GM23248 (cell line): ENCODE measurements at regions not wholly inside any gene's neighbourhood (a gene's known extent, or its start where the extent isn't known, plus 50 kb on each side); places are given as distances from the start of the nearest gene placed in this dataset.

Experiments used
- DNase-seq: peaks from one replicate; pipeline ENCODE4 v3.0.0-alpha.2; 2015
- H2AFZ ChIP-seq: fragments of 200-600 bp; sonication (generic); 2 replicates; pipeline ENCODE4 v1.6.1; 2016; ENCODE audit warnings: antibody characterized with exemption
- H3F3A ChIP-seq: fragments of 200-600 bp; sonication (generic); 2 replicates; pipeline ENCODE4 v1.6.1; 2016; ENCODE audit warnings: mild to moderate bottlenecking, antibody characterized with exemption, mixed run types; ENCODE audit not compliant: insufficient read depth
- H3K27ac ChIP-seq: fragments of 200-600 bp; sonication (generic); 2 replicates; pipeline ENCODE4 v1.5.1; 2016; ENCODE audit warnings: mild to moderate bottlenecking
- H3K27me3 ChIP-seq: fragments of 200-600 bp; sonication (generic); replicated peaks from 2 replicates; pipeline ENCODE4 v1.6.1; 2016; ENCODE audit warnings: mild to moderate bottlenecking; ENCODE audit not compliant: insufficient read depth
- H3K36me3 ChIP-seq: fragments of 200-600 bp; sonication (generic); 2 replicates; pipeline ENCODE4 v1.6.1; 2016; ENCODE audit warnings: low read depth, mild to moderate bottlenecking
- H3K4me1 ChIP-seq: fragments of 200-600 bp; sonication (generic); 2 replicates; pipeline ENCODE4 v1.6.1; 2016; ENCODE audit warnings: mild to moderate bottlenecking; ENCODE audit not compliant: insufficient read depth
- H3K4me2 ChIP-seq: fragments of 200-600 bp; sonication (generic); one replicate; pipeline ENCODE4 v1.6.1; 2016; ENCODE audit warnings: mild to moderate bottlenecking; ENCODE audit not compliant: unreplicated experiment
- H3K4me3 ChIP-seq: fragments of 200-600 bp; sonication (generic); 2 replicates; pipeline ENCODE4 v1.5.1; 2016; ENCODE audit warnings: mild to moderate bottlenecking
- H3K79me2 ChIP-seq: fragments of 200-600 bp; sonication (generic); 2 replicates; pipeline ENCODE4 v1.6.1; 2016; ENCODE audit warnings: mild to moderate bottlenecking; ENCODE audit not compliant: insufficient read depth
- H3K9ac ChIP-seq: fragments of 200-600 bp; sonication (generic); 2 replicates; pipeline ENCODE4 v1.6.1; 2016; ENCODE audit warnings: mild to moderate bottlenecking
- H3K9me2 ChIP-seq: fragments of 200-600 bp; sonication (generic); 2 replicates; pipeline ENCODE4 v1.6.1; 2016; ENCODE audit warnings: mixed run types, mild to moderate bottlenecking, moderate library complexity; ENCODE audit not compliant: insufficient read depth
- H3K9me3 ChIP-seq: fragments of 200-600 bp; sonication (generic); one replicate; pipeline ENCODE4 v1.6.1; 2017; ENCODE audit warnings: low read depth
- H4K20me1 ChIP-seq: fragments of 200-600 bp; sonication (generic); 2 replicates; pipeline ENCODE4 v1.6.0; 2016; ENCODE audit not compliant: insufficient read depth
- EZH2 ChIP-seq: fragments of 200-600 bp; sonication (generic); IDR thresholded peaks from 2 replicates; pipeline ENCODE4 v1.6.1; 2018; ENCODE audit warnings: antibody characterized with exemption, mild to moderate bottlenecking; ENCODE audit not compliant: insufficient read depth, poor library complexity, severe bottlenecking
- EZH2phosphoT487 ChIP-seq: fragments of 200-600 bp; sonication (generic); IDR thresholded peaks from 2 replicates; pipeline ENCODE4 v1.6.1; 2018; ENCODE audit warnings: antibody characterized with exemption, moderate library complexity, mild to moderate bottlenecking, low read depth; ENCODE audit not compliant: insufficient read depth
- WGBS, 2 experiments: methylation state at CpG; one replicate each; pipeline ENCODE4 v1.1.6; 2015 to 2017; ENCODE audit warnings: low lambda C conversion rate in 2 of 2, low coverage in 1 of 2; ENCODE audit errors: missing lambda C conversion rate in 2 of 2; 5-methylcytosine and 5-hydroxymethylcytosine counted together
- in situ Hi-C: fragments of 300-500 bp; cut with MboI; formaldehyde crosslinking; loops from 2 replicates; pipeline ENCODE4 v1.15.0; 2020

DNA sequence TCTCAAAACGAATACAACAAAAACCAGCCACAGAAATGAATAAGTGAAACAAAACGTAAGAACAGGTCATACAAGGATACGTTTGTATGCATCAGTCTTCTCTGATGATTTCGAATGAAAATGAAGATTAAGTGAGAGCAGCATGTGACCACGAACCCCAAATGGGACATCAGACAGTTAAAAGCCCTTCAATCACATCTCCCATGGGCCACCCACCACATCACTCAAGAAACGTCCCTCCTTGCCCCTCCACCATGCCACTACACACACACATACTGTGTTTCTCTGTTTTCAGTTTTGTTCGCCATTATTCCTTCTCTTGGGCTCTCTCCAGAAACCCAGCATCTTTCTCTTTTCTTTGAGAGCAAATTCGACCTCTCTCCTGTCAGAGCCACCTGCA lies 355.6 kb upstream of the KAZN start:
- no peak overlapping the region for H3K4me2 ChIP-seq
- WGBS, 2 experiments: 52 to 53% methylated on average over 8 of the region's 8 CpGs
- H3K27me3 ChIP-seq: peaks cover 13% of the 10 kb centered on the region
- no peak for DNase-seq
- no peak overlapping the region for H3K27ac ChIP-seq
- H4K20me1 ChIP-seq: no peaks in the 10 kb centered on the region
- H3K9me2 ChIP-seq: no peaks in the 10 kb centered on the region
- H3K79me2 ChIP-seq: no peaks in the 10 kb centered on the region
- in situ Hi-C loops: no loop called here
- no peak overlapping the region for H3K9ac ChIP-seq
- H2AFZ ChIP-seq: no peak overlapping the region
- no peaks in the 10 kb centered on the region for H3K4me1 ChIP-seq
- no peaks in the 10 kb centered on the region for H3K36me3 ChIP-seq
- no peak for TF ChIP-seq EZH2
- H3K9me3 ChIP-seq: no peaks in the 10 kb centered on the region
- H3F3A ChIP-seq: no peaks in the 10 kb centered on the region
- no peak overlapping the region for H3K4me3 ChIP-seq

DNA sequence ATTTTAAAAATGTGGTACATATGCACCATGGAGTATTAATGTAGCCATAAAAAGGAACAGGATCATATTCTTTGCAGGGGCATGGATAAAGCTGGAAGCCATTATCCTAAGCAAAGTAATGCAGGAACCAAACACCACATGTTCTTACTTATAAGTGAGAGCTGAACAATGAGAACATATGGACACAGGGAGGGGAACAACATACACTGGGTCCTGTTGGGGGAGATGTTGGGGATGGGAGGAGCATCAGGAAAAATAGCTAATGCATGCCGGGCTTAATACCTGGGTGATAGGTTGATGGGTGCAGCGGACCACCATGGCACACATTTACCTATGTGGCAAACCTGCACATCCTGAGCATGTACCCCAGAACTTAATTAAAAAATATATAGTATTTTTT lies 352.5 kb upstream of the KAZN start:
- 47 to 63% methylated on average over 2 of the region's 2 CpGs for WGBS, 2 experiments
- H2AFZ ChIP-seq: no peak overlapping the region
- H3K4me3 ChIP-seq: no peak overlapping the region
- H3K36me3 ChIP-seq: no peaks in the 10 kb centered on the region
- no peaks in the 10 kb centered on the region for H3F3A ChIP-seq
- no peaks in the 10 kb centered on the region for H3K79me2 ChIP-seq
- H3K27ac ChIP-seq: no peak overlapping the region
- TF ChIP-seq EZH2phosphoT487 (no peak), EZH2 (no peak)
- H3K9me3 ChIP-seq: no peaks in the 10 kb centered on the region
- H3K27me3 ChIP-seq: peaks cover 9% of the 10 kb centered on the region
- DNase-seq: no peak
- no peaks in the 10 kb centered on the region for H4K20me1 ChIP-seq
- H3K4me1 ChIP-seq: no peaks in the 10 kb centered on the region
- H3K9ac ChIP-seq: no peak overlapping the region
- H3K9me2 ChIP-seq: no peaks in the 10 kb centered on the region
- in situ Hi-C loops: no loop called here
- no peak overlapping the region for H3K4me2 ChIP-seq

DNA sequence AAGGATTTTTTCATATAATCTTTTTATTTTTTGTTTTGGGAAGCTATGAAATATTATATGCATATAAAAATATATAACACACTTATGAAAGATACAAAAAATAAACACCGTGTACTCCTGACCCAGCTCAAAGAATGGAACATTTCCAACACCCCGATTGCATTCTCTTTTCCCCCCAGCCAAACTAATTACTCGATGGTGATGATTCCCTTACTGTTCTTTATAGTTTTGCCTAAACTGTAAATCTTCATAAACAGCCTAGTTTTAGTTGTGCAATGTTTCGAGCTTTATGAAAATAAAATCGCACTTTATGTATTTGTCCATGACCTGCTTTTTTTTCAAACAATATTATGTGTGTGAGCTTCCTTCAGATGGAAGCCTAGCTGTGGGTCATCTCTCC lies 352.0 kb upstream of the KAZN start:
- H4K20me1 ChIP-seq: no peaks in the 10 kb centered on the region
- H3K79me2 ChIP-seq: no peaks in the 10 kb centered on the region
- no peaks in the 10 kb centered on the region for H3K4me1 ChIP-seq
- no peak overlapping the region for H3K4me2 ChIP-seq
- H3K9me2 ChIP-seq: no peaks in the 10 kb centered on the region
- DNase-seq: no peak
- H3K9ac ChIP-seq: no peak overlapping the region
- no peak overlapping the region for H2AFZ ChIP-seq
- H3F3A ChIP-seq: no peaks in the 10 kb centered on the region
- in situ Hi-C loops: no loop called here
- WGBS, 2 experiments: 4% methylated on average over 5 of the region's 5 CpGs
- H3K36me3 ChIP-seq: no peaks in the 10 kb centered on the region
- no peak overlapping the region for H3K27ac ChIP-seq
- peaks cover 7% of the 10 kb centered on the region for H3K27me3 ChIP-seq
- H3K9me3 ChIP-seq: no peaks in the 10 kb centered on the region
- TF ChIP-seq EZH2: no peak
- no peak for TF ChIP-seq EZH2phosphoT487
- no peak overlapping the region for H3K4me3 ChIP-seq

DNA sequence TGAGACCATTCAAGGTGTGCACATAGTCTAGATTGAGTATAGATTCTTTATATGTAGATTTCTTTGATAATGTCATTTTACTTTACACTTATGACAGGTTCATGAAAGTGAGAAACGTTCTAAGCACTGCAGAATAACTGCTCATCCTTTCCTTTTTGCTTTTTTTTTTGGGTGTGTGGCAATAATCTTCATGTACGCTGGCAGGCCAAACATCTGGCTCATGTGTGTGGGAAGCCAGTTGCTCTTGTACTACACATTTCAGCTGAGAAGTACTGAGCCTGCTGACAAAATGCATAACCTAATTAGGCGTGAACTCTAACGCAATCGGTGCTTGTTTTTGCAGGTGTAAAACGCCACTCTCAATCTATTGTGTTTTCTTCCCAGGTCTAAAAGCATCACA lies 350.8 kb upstream of the KAZN start:
- Histone ChIP-seq H3K79me2 (no peaks in the 10 kb centered on the region), H3K27ac (no peak overlapping the region), H3K9me3 (no peaks in the 10 kb centered on the region), H3K4me3 (no peak overlapping the region), H3K9me2 (no peaks in the 10 kb centered on the region), H2AFZ (no peak overlapping the region), H3K4me1 (no peaks in the 10 kb centered on the region), H4K20me1 (no peaks in the 10 kb centered on the region), H3K9ac (no peak overlapping the region), H3K27me3 (no peaks in the 10 kb centered on the region; the same call in 1 of the 2 replicates), H3F3A (no peaks in the 10 kb centered on the region), H3K4me2 (no peak overlapping the region), H3K36me3 (no peaks in the 10 kb centered on the region)
- in situ Hi-C loops: no loop called here
- peak; percentile 4 for DNase-seq
- no peak for TF ChIP-seq EZH2phosphoT487
- no peak for TF ChIP-seq EZH2
- 10 to 12% methylated on average over 6 of the region's 6 CpGs for WGBS, 2 experiments

DNA sequence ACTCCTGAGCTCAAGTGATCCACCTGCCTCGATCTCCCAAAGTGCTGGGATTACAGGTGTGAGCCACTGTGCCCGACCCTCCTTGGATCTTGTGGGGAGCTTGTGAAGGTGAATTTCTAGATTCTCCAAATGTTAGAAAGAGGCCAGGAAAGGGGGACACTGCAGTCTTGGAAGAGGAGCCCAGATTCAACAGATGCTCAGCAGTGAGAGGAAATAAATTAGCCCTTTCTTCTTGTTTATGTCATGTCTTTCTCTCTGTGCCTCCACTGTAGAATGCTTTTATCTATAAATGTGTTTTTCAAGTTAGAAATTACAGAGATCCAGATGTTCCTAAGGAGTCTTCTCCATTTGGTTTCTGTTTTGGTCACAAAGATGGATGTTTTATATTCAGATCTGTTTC lies 346.6 kb upstream of the KAZN start:
- Histone ChIP-seq H3K9ac (no peak overlapping the region), H3F3A (no peaks in the 10 kb centered on the region), H3K9me2 (no peaks in the 10 kb centered on the region), H3K4me1 (no peaks in the 10 kb centered on the region), H3K27me3 (peaks cover 7% of the 10 kb centered on the region; the same call in 1 of the 2 replicates), H3K4me2 (no peak overlapping the region), H3K79me2 (no peaks in the 10 kb centered on the region), H3K9me3 (no peaks in the 10 kb centered on the region), H4K20me1 (no peaks in the 10 kb centered on the region), H3K4me3 (no peak overlapping the region), H3K27ac (no peak overlapping the region), H2AFZ (no peak overlapping the region), H3K36me3 (no peaks in the 10 kb centered on the region)
- DNase-seq: no peak
- in situ Hi-C loops: no loop called here
- TF ChIP-seq EZH2phosphoT487 (no peak), EZH2 (no peak)
- WGBS, 2 experiments: 12 to 36% methylated on average over 2 of the region's 2 CpGs
